Progenitor cell of endocrine pancreas (in vitro differentiated cells): ENCODE measurements at regions not wholly inside any gene's neighbourhood (a gene's known extent, or its start where the extent isn't known, plus 50 kb on each side); places are given as distances from the start of the nearest gene placed in this dataset.

ENCODE experiments used
- DNase-seq: peaks from one replicate; pipeline ENCODE4 v3.0.0; 2021; ENCODE audit warnings: low spot score; ENCODE audit not compliant: unreplicated experiment
- H3K27ac Mint-ChIP-seq: 2 replicates; pipeline ENCODE4 v1.8.0; 2021; ENCODE audit warnings: mild to moderate bottlenecking, moderate library complexity, mixed read lengths
- H3K27me3 Mint-ChIP-seq: 2 replicates; pipeline ENCODE4 v1.8.0; 2021; ENCODE audit warnings: mixed read lengths
- H3K36me3 Mint-ChIP-seq: 2 replicates; pipeline ENCODE4 v1.8.0; 2022; ENCODE audit warnings: mixed read lengths; ENCODE audit not compliant: insufficient read depth
- H3K4me1 Mint-ChIP-seq: 2 replicates; pipeline ENCODE4 v1.8.0; 2021; ENCODE audit warnings: low read depth, mixed read lengths
- H3K4me3 Mint-ChIP-seq: 2 replicates; pipeline ENCODE4 v1.8.0; 2021; ENCODE audit warnings: low read depth, mild to moderate bottlenecking, moderate library complexity, mixed read lengths
- H3K9me3 Mint-ChIP-seq: 2 replicates; pipeline ENCODE4 v1.8.0; 2021; ENCODE audit warnings: low read depth, mixed read lengths
- TF ChIP-seq, protein P1 (sequence below): fragments of 200-600 bp; sonication (generic); IDR thresholded peaks from one replicate; pipeline ENCODE4 v1.5.0; 2021; ENCODE audit warnings: antibody characterized with exemption, mild to moderate bottlenecking; ENCODE audit not compliant: unreplicated experiment

DNA sequence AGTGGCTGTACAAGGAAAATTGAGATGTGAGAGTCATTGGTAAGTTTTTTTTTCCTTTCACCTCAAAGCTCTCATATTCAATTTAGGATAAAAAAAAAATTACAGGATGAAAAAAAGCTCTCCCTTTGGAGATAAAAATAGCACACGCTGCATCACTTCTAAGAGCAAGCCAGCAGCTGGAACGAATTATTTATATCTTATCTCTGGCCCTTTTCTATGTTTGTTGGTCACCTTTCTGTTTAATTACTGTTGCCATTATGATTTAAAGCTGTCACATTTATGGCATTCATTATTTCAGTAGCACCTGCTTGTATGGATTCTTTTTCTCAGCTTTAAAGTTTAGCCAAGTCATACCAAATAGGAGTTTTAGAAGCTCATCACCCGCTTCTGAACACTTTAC is 171.6 kb upstream of the PDZRN3 start:
- Mint-ChIP-seq H3K9me3 (no peaks in the 10 kb centered on the region), H3K36me3 (no peaks in the 10 kb centered on the region), H3K4me1 (peaks cover 23% of the 10 kb centered on the region), H3K27me3 (peaks cover 14% of the 10 kb centered on the region), H3K27ac (no peak overlapping the region), H3K4me3 (no peak overlapping the region)
- TF ChIP-seq, protein P1, sequence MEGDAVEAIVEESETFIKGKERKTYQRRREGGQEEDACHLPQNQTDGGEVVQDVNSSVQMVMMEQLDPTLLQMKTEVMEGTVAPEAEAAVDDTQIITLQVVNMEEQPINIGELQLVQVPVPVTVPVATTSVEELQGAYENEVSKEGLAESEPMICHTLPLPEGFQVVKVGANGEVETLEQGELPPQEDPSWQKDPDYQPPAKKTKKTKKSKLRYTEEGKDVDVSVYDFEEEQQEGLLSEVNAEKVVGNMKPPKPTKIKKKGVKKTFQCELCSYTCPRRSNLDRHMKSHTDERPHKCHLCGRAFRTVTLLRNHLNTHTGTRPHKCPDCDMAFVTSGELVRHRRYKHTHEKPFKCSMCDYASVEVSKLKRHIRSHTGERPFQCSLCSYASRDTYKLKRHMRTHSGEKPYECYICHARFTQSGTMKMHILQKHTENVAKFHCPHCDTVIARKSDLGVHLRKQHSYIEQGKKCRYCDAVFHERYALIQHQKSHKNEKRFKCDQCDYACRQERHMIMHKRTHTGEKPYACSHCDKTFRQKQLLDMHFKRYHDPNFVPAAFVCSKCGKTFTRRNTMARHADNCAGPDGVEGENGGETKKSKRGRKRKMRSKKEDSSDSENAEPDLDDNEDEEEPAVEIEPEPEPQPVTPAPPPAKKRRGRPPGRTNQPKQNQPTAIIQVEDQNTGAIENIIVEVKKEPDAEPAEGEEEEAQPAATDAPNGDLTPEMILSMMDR = no peak
- DNase-seq = no peak

DNA sequence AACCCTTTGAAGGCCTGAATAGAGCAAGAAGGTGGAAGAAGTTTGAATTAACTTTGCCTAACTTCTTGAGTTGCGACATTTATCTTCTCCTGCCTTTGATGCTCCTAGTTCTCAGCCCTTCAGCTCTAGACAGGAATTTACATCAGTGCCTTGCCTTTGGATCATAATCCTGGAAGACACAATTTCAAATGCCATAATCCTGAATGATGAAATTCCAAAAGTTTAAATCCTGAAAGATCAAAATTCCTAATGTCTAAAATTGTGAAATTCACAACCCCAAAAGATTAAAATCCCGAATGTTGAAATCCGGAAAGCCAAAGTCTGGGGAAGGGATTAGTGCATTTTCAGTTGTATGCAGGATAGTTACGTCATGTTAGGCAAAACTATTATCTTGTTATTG is 166.6 kb upstream of the PDZRN3 start:
- DNase-seq = no peak
- TF ChIP-seq, protein P1 = no peak

DNA sequence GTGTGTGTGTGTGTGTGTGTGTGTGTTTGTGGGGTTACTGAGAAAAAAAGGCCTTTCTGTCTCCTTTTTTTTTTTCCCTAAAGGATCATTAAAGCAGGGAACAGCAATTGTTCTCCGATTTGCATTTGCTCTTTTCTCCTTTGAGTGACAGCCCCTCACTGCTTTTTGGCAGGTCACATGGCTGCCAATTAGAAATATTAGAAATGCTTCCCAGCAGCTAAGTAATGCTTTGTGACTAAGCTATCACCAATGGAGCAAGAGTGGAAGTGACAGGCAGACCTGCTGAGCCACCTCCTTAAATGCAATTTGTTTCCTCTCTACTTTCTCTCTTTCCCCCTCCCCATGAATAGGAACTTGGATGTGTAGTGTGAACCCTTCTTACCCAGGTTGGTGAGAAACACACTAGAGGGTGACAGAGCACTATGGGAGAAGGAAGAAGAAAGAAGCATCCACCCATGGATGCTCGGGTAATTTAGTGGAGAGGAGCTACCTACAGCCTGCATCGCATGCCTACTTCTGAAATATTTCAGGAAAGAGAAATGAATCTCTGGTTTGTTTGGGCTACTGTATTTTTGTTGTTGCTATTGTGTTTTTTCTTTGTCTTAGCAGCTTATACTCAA is 165.2 kb upstream of the PDZRN3 start:
- DNase-seq = no peak
- Mint-ChIP-seq H3K36me3 (no peaks in the 10 kb centered on the region), H3K4me1 (peaks cover 7% of the 10 kb centered on the region), H3K9me3 (no peaks in the 10 kb centered on the region), H3K4me3 (no peak overlapping the region), H3K27ac (no peak overlapping the region), H3K27me3 (peaks cover 16% of the 10 kb centered on the region)
- TF ChIP-seq, protein P1 = no peak

More for the DNA sequence above, 166.6 kb upstream of the PDZRN3 start:
- H3K36me3 Mint-ChIP-seq = no peaks in the 10 kb centered on the region
- no peaks in the 10 kb centered on the region for H3K9me3 Mint-ChIP-seq
- no peak overlapping the region for H3K27ac Mint-ChIP-seq
- H3K27me3 Mint-ChIP-seq = peaks cover 21% of the 10 kb centered on the region
- H3K4me3 Mint-ChIP-seq = no peak overlapping the region
- H3K4me1 Mint-ChIP-seq = peaks cover 11% of the 10 kb centered on the region

DNA sequence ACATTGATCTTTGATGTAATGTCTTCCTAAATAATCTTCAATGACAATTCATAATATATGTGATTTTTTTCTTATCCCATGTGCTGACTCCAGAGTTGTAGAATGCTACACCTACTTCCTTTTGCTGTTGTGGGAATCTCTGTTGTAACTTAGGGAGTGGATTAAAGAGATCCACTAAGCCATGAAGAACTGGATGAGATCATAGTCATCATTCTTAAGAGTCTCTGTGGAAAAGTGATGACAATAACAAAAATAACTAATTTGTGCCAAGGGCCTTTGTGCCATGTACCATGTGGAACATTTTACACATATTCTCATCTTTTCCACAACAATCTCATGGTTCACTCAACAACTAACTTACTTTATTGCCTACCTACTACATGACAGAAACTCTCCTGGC is 162.9 kb upstream of the PDZRN3 start:
- no peak overlapping the region for H3K27ac Mint-ChIP-seq
- H3K27me3 Mint-ChIP-seq = peaks cover 17% of the 10 kb centered on the region
- no peaks in the 10 kb centered on the region for H3K9me3 Mint-ChIP-seq

DNA sequence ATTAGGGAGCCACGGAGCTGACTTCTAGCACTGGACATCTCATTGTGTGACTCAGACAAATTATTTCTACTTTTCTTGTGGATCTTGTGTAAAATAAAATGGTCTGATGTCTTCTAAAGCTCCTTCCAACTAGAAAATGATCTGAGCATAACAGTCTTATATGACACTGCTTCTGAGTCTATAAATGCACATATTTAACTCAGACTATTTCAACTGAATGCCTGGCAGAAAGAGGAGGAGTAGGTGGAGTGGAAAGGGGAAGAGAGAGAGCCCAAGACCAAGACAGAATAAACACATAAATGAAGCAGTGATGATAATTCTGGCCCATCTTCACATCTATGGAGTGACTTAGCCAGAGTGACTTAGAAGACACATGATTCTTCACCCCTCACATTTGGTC is 162.3 kb upstream of the PDZRN3 start:
- Mint-ChIP-seq H3K27ac (no peak overlapping the region), H3K36me3 (no peaks in the 10 kb centered on the region), H3K4me3 (no peak overlapping the region), H3K27me3 (peaks cover 18% of the 10 kb centered on the region), H3K9me3 (no peaks in the 10 kb centered on the region), H3K4me1 (peaks cover 5% of the 10 kb centered on the region)
- DNase-seq = no peak
- TF ChIP-seq, protein P1 = no peak

More for the DNA sequence above, 162.9 kb upstream of the PDZRN3 start:
- no peaks in the 10 kb centered on the region for H3K36me3 Mint-ChIP-seq
- peaks cover 5% of the 10 kb centered on the region for H3K4me1 Mint-ChIP-seq
- DNase-seq = no peak
- TF ChIP-seq, protein P1 = no peak
- no peak overlapping the region for H3K4me3 Mint-ChIP-seq
